Suppressor macrophage treated with lipopolysaccharide for 4 hours (primary cell): ENCODE measurements at regions not wholly inside any gene's neighbourhood (a gene's known extent, or its start where the extent isn't known, plus 50 kb on each side); places are given as distances from the start of the nearest gene placed in this dataset.

Experiments
- DNase-seq: peaks from one replicate; pipeline ENCODE4 v3.0.0-alpha.2; 2020

DNA sequence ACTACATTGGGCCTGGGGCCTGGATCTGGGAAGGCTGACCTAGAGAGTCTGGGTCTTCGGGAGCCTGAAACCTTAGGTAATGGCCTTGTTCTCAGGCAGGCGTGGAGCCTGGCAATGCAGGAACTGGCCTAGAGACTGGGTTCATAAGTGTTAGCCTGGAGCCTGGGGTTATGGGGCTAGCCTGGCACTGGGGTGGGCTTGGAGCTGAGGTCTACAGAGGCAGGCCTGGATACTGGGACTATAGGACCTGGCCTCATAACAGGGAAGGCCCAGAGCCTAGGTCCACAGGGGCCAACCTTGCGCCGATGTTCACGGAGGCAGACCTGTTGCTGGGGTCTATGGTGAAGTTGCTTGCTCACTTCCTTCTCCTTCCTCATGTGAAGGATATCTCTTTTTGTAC is 843.8 kb upstream of the GJE1 start:
- no peak for DNase-seq

DNA sequence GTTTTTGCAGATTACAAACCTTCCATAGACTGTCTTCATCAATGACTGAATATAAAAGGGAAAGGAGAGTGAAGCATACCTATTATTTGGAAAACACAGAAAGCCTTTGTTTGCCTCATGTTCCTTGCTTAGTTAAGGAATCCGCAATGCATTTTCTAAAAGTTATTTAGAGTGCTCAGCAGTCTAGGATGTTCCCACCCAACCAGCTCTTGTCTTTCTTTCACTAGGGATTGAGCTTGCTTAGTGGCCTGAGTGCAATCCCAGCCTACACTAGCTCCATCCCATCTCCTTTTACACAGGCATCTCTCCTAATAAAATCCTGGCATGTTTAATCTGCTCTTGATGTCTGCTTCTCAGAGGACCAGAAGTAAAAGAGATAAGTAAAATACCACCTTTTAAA is 850.5 kb upstream of the GJE1 start:
- DNase-seq: no peak

DNA sequence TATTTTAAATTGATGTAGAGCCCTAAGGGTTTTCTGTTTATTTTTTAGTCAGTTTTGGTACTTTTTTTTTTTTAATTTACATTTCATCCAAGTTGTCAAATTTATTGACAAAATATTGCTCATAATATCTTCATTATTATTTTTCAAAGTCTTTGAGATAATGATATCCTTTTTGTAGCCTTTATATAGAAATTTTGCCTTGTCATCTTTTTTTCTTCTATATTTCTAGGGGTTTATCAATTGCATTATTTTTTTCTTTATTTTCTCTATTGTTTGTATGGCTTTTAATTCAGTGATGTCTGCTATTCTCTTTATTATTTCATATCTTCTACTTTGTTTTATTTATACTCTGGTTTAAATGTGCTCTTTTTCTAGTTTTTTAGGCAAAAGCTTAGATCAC is 863.0 kb upstream of the GJE1 start:
- DNase-seq: no peak

DNA sequence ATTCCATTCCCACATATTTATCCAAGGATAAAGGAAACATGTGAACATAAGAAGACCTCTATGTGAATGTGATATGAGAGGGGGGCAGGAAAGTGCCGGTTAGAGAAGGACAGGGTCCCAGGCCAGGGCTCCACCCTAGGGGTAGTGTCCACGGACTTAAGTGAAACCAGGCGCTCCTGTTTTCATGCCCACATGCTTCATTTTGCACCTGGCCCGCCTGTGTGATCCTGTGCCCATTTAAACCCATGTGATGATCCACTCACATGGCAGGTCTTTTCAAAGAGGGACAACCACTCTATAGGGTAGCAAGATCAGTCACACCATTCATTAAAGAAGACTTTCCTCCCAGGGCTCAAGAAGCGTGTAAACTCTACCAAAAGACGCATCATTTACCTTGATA is 865.3 kb upstream of the GJE1 start:
- no peak for DNase-seq

DNA sequence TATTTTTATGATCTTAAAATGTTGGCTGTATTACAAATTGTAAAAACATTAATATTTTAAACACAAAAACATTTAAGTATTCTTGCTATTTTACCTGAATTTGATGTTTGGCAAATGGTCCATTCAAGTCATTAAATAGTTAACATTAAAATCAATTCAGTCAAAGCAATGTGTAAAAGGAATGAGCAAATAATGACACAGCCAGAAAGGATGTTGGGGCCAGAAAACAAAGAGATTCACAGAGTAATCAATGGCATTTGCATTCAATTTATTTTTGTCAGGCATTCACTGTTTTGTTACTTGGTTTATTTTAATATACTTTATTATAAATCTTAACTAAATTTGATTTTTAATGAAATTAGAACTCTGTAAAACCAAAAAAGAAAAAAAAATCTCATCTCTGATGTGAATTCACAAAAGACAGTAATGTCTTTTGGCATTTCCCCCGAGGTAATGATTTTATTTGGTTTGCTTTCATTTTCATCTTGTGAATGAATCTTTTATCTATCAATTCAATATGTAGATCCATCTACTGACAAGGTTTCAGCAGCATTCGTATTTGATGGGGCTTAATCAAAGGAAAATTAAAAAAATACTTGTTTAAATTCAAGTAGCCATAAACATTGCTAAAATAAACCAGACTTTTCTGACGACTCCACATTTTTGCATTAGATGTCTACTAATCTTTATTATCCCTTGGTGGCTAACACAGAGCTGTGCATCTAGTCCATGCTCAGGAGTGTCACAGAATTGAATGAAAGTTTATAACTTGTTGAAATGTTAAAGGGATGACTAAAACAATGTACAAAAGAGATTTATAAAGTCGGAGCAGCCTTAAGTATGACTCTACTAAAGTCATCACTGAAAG is 866.7 kb upstream of the GJE1 start:
- DNase-seq: no peak

DNA sequence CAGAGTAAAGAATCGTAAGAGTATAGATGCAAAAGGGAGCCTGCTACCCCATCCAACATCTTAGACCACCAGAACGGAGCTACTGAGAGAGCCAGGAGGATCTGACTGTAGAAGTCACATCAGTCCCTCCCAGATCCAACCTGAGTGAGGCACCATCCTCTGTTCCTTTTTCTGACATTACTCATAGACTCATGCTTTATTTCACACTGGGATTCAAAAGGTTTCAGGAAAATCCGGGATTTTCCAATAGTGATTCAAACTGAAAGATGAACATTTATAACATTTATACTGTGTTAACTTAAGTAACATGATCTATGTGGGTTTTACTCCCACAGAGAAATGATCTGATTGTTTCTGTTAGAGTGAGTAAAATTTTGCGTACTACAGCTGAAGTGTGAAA is 868.6 kb upstream of the GJE1 start:
- no peak for DNase-seq

DNA sequence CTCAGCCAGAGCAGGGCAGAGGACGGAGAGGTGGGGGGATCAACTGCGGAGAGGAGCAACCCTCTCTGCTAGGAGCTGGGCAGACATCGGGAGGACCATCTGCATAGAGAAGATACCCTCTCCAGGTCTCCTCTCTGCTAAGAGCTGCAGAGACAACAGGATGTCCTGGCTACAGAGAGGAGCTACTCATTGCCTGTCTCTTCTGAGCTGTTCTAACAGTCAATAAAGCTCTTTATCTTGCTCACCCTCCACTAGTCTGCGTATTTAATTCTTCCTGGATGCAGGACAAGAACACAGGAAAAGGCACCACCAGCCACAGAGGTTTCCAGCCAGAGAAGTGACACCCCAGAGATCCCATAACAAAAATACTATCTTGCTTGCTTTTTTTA is 871.1 kb upstream of the GJE1 start:
- DNase-seq: no peak

DNA sequence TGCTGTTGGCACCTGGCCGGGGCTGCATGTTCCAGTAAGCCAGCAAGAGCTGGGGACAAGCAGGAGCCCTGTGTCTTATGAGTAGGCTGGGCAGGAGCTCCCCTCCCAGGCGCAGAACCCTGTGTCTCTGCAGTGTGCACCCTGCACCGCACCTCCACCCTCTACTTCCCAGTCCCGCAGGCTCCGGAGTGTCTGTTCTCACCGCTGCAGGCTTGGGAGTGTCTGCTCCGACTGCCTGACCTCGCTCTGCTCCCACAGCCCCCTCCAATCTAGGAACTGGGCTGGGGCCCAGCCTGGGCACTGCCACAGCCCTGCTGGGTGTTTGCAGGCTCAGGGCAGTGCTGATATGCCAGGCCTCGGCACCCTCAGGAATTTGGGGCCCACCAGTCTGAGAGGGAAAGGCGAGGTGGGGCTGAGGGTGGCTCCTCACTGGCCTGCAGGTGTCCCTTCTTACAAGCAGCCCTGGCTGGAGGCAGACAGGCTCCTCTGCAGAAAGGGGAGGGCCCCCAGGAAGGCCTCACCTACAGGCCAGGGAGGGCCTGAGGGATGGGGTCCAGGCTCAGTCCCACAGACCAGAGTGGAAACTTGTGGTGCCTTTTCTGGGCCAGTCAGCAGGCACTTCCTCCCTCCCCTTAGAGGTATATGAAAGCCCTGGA is 871.6 kb upstream of the GJE1 start:
- no peak for DNase-seq

DNA sequence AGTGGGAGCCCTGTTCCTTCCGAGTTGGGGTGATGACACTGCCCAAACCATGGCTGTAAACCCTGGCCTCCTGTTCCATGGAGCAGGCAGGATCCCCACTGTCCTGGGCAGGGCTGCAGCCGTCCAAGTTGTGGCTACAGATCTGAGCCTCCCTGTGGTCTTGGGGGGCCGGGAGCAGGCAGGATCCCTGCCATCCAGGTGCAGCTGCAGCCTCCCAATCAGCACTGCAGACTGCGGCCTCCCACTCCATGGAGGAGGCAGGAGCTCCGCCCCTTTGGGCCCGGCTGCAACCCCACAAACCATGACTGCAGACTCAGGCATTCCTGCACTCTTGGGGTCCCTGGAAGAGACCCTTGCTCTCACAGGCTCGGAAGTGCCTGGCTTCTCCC is 872.1 kb upstream of the GJE1 start:
- DNase-seq: no peak

DNA sequence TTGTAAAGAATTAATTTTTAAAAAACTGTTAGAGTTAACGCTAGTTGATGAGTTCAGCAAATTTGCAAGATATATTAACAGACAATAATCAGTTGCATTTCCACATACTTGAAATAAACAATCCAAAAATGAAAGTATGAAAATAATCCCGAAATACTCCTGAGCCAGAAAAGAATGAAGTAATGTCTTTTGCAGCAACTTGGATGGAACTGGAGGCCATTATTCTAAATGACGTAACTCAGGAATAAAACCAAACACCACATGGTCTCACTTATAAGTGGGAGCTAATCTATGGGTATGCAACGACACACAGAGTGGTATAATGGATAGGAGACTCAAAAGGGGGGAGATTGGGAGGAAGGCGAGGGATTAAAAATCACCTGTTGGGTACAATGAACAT is 872.9 kb upstream of the GJE1 start:
- DNase-seq: no peak

DNA sequence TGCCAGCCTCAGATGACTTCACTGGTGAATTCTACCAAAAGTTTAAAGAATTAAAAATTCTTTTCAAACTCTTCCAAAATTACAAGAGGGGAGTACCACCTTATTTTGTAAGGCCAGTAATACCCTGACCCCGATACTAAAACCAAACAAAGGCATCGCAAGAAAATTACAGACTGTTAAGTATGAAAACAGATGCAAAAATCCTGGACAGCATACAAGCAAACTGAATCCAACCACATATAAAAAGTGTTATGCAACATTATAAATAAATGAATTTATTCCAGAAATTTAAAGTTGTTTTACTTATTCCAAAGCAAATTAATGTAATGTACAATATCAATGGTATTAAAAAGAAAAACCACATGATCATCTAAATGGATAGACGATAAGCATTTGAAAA is 873.6 kb upstream of the GJE1 start:
- no peak for DNase-seq

DNA sequence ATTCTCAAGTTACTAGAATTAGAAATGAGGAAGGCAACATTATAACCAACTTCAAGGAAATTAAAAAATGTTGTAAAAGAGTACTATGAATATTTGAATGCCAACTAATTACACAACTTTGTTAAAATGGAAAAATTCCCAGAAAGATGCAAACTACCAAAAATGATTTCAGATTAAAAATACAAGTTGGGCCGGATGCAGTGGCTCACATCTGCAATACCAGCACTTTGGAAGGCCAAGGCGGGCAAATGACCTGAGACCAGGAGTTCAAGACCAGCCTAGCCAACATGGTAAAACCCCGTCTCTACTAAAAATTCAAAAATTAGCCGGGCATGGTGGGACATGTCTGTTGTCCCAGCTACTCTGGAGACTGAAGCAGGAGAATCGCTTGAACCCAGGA is 874.2 kb upstream of the GJE1 start:
- DNase-seq: no peak

DNA sequence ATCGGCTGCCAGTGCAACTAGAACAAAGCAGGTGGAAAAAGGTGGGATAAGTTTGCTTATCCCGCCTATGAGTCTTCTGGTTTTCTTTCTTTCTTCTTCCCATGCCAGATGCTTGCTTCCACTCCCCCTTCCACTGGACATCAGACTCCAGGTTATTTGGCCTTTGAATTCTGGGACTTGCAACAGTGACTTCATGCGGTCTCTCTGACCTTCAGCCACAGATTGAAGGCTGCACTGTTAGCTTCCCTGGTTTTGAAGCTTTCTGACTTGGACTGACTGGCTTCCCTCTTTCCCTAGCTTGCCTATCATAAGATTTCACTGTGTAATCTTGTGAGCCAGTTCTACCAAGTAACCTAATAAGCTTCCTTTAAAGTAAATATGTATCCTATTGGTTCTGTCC is 878.4 kb upstream of the GJE1 start:
- DNase-seq: no peak

DNA sequence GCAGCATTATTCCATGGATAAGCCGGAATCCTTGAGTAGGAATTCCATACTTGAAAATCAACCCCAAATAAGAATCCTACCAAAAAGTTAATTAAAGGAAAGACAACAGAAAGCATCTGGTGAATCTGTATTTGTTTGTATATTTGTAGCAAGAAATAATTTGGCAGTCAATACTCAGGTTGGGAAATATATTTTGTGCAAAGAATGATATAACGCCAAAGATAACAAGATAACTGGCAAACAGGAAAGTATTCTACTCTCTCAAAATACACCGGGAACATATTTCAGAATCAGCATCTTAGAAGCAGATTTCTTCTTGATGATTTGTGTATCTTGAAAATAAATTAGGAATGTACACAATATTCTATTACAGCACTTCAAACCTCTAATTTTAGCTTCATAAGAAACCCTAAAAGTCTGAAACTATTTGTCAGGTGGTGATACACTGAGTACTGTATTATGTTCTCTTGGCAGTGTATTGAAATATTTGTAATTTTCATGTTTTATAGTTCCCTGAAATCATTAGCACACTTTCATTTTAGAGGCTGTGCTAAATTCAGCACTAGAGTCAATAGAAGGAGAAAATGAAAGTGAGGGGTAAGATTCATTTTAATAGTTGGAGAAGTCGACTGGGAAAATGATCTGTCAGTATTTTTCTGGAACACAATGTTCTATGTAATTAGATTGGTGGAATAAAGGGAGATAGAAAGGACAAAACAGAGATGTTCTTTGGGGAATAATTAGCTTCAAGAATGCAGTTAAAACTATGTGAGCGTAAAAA is 879.7 kb upstream of the GJE1 start:
- no peak for DNase-seq

DNA sequence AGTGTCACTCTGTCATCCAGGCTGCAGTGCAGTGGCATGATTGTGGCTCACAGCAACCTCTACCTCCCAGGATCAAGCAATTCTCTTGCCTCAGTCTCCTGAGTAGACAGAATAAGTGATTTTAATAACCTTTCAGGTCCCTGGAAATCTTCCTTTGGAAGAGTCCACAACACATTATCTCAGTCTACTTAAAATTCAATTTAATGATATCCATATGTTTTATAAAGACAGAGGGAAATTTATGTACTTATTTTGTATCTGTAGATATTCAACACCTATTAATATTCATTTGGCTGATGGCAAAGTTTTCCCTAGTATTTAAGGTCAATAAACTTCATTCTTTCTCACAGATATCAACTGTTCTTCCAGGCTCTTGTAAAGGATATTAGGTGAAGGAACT is 881.4 kb upstream of the GJE1 start:
- DNase-seq: no peak

DNA sequence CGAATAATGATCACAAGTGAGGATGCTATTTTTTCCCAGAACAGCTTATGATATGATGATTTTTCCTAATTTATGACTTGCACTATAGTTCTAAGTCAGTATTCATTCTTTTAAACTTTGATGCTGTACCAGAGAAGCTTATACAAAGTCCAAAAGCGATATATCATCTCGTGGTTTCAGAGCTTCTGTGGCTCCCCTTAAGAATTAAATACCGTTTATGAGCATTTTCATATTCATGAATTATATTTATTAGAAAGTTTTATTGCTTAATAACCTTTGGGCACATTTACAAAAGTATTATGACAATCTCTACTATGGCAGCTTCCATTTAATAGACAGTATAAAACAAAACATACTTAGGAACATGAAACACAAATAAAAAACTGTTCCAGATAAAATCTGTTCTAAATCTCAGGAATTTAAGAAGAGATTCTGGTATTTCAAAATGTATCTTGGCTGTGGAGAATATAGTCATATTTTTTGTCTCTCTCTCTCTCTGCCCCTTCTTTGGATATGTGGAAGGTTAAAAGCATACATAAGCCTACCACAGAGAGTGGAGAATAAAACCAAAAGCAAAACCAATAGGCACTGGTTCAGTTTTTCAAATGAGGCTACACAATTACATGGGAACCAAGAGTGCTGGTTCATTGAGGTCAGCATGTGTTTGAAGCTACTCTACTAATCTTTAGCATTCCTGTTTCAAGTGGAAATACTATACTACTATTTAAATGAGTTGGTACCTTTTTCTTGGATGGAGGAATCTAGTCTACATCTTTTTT is 884.5 kb upstream of the GJE1 start:
- DNase-seq: no peak

DNA sequence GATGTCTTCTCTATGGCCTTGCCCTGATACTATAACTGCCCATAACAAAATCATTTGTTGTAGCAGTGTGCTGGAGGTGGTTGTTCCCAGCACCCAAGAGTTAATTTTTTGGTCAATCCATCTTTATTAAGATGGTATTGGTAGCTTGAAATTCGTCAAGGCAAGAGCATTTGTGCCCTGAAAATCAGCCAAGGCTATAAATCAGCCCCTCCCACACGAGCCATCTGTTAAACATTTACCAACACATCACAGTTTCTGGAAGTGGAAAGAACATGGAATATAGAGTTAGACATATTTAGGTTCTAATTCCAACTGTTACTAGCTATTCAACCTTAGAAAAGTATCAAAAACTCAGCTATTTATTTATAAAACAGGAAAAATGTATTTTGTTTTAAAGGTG is 888.4 kb upstream of the GJE1 start:
- no peak for DNase-seq

DNA sequence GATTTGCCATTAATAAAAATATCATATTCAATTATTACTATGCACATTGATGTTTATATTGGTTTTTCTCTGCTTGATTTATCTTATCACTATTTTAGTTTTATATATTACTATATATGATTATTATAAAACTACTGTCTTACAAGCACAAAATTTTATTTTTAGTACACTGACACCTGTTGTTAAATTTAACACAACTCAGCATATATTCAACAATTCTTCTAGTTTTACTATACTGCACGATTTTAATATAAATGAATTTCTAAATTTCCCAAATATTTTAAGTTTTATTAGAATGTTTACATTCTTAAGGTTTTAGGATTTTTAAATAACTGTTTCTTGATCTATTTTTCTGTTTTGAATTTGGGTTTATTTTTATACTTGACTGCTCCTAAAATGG is 889.8 kb upstream of the GJE1 start:
- no peak for DNase-seq

DNA sequence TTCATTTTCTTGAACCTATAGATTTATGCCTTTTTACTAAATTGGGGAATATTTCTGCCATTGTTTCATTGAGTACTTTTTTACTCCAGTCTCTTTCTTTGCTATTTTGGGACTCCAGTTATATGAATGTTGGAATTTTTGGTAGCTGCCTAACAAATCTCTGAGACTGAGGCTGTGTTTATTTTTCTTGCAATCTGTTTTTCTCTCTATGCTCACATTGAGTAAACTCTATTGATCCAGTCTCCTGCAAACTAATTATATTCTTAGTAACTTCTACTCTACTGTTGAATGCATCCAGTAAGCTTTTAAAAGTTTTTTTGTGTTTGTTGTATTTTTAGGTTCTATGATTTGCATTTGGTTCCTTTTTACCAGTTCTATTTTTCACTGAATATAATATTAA is 903.4 kb upstream of the GJE1 start:
- DNase-seq: no peak

DNA sequence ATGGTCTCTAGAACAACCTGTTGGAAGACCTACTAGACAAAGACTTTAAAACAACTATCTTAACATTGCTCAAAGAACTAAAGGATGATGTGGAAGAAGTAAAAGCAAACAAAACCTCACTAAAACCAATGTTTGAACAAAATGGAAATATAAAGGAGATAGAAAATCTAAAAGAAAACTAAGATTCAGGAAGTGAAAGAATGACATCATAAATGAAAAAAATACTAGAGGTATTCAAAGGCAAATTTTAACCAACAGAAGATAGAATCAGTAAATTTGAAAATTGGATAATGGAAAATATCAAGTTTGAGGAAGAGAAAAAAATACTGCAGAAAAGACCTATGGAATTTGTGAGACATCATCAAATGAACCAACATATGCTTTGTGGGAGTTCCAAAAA is 914.1 kb upstream of the GJE1 start:
- no peak for DNase-seq

DNA sequence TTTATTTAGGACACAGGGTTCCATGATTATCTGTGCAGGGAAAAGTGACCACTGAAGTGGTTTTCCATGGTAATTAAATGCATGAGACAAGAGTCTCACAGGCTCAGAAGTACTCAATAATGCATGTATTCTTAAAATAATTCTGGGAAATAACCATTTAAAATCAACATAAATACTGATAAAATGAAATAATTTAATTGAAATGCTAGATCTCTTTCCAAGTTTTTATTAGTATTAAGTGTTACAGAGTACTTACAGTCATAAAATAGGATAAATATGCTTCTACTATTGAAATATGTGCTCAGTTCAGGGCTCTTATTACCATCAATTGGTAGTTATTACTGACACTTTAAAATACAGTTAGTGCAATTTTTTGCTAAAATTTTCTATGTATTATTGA is 916.0 kb upstream of the GJE1 start:
- no peak for DNase-seq

DNA sequence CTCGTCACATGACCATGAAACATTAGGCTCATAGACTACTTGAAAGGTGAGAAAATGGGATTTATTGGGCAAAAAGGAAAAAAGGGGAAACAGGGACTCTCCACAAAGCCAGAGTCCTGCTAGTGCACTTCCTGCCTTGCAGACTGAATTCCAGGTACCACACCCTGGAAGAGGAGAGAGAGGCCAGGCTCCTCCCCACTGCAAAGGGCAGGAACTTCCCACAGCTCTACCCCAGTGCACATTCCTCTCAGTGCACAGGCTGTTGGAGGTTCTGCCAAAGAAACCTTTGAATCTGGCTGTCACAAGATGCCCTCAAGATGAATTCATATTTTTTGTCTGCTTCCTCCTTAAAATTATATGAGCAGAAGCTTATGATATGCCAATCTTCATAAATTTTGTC is 920.4 kb upstream of the GJE1 start:
- DNase-seq: no peak

DNA sequence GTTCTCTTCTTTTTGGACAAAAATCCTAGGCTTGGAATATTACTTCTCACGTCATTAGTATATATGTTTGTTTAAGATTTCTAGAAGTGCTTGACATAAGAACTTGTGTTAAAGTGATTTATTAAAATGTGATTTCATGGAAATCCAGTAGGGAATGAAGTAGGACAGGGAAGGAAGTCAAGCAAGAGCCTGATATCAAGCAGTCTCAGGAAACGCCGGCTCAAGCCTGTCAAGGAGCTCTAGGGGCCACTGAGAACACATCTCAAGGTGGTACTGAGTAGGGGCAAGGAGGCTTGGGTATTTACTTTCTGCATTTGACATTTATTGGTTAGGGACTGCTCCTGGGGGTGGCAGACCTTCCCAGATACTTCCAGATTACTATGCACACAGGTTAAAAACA is 920.9 kb upstream of the GJE1 start:
- DNase-seq: no peak
